ENCODE measurements at regions not wholly inside any gene's neighbourhood (a gene's known extent, or its start where the extent isn't known, plus 50 kb on each side); places are given as distances from the start of the nearest gene placed in this dataset.

GRCh38 chr6:19712012-19712688 lies 125.0 kb upstream of the ID4 start:
- TF ChIP-seq, protein P1, sequence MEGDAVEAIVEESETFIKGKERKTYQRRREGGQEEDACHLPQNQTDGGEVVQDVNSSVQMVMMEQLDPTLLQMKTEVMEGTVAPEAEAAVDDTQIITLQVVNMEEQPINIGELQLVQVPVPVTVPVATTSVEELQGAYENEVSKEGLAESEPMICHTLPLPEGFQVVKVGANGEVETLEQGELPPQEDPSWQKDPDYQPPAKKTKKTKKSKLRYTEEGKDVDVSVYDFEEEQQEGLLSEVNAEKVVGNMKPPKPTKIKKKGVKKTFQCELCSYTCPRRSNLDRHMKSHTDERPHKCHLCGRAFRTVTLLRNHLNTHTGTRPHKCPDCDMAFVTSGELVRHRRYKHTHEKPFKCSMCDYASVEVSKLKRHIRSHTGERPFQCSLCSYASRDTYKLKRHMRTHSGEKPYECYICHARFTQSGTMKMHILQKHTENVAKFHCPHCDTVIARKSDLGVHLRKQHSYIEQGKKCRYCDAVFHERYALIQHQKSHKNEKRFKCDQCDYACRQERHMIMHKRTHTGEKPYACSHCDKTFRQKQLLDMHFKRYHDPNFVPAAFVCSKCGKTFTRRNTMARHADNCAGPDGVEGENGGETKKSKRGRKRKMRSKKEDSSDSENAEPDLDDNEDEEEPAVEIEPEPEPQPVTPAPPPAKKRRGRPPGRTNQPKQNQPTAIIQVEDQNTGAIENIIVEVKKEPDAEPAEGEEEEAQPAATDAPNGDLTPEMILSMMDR (IDR thresholded peaks at IDR 0.05; ENCODE audit: control extremely low read depth, extremely low read depth, low read depth, missing control alignments), result no peak

DNA sequence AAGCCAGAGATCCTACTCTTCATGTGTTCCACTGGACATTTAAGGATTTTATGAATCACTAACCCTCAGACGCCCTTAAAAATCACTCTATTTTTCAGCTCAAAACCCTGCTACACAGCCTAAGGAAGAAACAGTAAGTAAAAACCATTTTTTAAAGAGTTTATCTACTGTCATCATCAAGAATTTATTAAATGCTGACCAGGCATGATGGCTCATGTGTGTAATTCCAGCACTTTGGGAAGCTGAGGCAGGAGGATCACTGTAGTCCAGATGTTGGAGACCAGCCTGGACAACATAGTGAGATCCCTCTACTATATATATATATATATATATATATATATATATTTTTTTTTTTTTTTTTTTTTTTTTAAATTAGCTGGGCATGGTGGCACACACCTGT lies 124.2 kb upstream of the ID4 start:
- TF ChIP-seq, protein P1 (IDR thresholded peaks at IDR 0.05; ENCODE audit: control extremely low read depth, extremely low read depth, low read depth, missing control alignments), result no peak
- DNase-seq (ENCODE audit: extremely low spot score), result no peak
- POLR2A ChIA-PET, result no interaction called here
- CTCF ChIA-PET, result no interaction called here

More at GRCh38 chr6:19712012-19712688, 125.0 kb upstream of the ID4 start:
- no peak for DNase-seq (ENCODE audit: extremely low spot score)
- CTCF ChIA-PET, result interaction anchor here (1.1 to 1.2 kb wide), 2 partner anchors 42 to 47 kb away, joined by 3 to 4 read pairs; no protein-coding TSS in a partner anchor
- POLR2A ChIA-PET, result no interaction called here

- DNase-seq (ENCODE audit: extremely low spot score), result no peak
- CTCF ChIA-PET, result no interaction called here
- POLR2A ChIA-PET, result no interaction called here
- TF ChIP-seq, protein P1 (IDR thresholded peaks at IDR 0.05; ENCODE audit: control extremely low read depth, extremely low read depth, low read depth, missing control alignments), result no peak
Measured at GRCh38 chr6:19713411-19713810, 123.8 kb upstream of the ID4 start.

- ChIA-PET POLR2A (no interaction called here), CTCF (no interaction called here)
- TF ChIP-seq, protein P1 (IDR thresholded peaks at IDR 0.05; ENCODE audit: control extremely low read depth, extremely low read depth, low read depth, missing control alignments), result no peak
- no peak for DNase-seq (ENCODE audit: extremely low spot score)
Measured at GRCh38 chr6:19713984-19714383, 123.2 kb upstream of the ID4 start.

DNA sequence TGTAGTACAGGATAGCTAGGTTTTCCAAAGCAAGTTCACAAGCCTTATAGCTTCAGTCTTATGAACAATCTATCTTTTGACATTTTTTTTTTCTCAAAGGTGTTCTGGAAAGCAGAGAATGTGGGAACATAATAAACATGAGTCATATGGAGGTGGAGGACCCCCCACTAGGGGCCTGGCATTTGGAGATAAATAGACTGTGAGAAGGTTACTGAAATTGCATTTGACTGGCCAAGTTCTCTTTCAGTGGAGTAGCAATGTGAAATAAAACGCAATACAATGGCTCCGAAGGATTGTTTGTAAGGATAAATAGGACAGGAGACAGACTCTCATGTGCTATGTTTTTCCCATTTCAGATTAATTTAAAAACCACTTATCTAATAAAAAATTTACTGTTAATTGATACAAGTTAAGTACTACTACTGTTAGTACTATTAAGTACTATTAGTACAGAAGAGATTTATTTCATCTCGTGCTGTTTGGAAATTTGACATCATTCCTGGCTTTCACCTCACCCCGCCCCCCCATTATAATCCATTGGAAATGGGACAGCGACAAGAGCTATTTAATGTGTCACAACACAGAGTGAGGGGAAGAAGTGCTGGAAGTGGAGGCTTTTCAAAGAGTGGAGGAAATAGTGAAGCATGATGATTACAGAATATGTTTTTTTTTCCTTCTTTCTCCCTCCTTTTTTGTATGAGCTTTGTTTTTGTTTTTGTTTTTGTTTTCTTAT lies 122.6 kb upstream of the ID4 start:
- TF ChIP-seq, protein P1 (IDR thresholded peaks at IDR 0.05; ENCODE audit: control extremely low read depth, extremely low read depth, low read depth, missing control alignments), result no peak
- ChIA-PET CTCF (no interaction called here), POLR2A (no interaction called here)
- DNase-seq (ENCODE audit: extremely low spot score), result no peak

GRCh38 chr6:19715167-19715551 lies 122.0 kb upstream of the ID4 start:
- ChIA-PET POLR2A (no interaction called here), CTCF (no interaction called here)
- no peak for DNase-seq (ENCODE audit: extremely low spot score)
- TF ChIP-seq, protein P1 (IDR thresholded peaks at IDR 0.05; ENCODE audit: control extremely low read depth, extremely low read depth, low read depth, missing control alignments), result no peak
